ENCODE measurements at regions not wholly inside any gene's neighbourhood (a gene's known extent, or its start where the extent isn't known, plus 50 kb on each side); places are given as distances from the start of the nearest gene placed in this dataset.

DNA sequence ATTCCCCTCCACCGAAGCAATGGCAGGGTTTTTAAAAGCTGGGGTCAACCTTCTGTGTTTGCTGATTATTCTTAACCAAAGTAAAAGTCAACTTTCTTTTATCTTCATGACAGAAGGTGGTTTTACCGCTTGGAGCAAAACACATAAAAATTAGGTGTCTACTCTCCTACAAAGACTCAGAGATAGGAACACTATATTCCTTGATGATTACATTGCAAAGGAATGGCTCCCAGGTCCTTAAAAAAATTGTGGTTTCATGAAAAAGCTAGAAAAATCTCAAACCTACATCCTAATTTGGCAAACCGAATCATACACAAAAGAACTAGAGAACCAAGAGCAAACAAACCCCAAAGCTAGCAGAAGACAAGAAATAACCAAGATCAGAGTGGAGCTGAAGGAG is 760.4 kb upstream of the PCDH20 start:
- H3K9me3 ChIP-seq: no peaks in the 10 kb centered on the region
- DNase-seq (ENCODE audit: low spot score): no peak
- TF ChIP-seq CTCF (IDR thresholded peaks at IDR 0.05): no peak

DNA sequence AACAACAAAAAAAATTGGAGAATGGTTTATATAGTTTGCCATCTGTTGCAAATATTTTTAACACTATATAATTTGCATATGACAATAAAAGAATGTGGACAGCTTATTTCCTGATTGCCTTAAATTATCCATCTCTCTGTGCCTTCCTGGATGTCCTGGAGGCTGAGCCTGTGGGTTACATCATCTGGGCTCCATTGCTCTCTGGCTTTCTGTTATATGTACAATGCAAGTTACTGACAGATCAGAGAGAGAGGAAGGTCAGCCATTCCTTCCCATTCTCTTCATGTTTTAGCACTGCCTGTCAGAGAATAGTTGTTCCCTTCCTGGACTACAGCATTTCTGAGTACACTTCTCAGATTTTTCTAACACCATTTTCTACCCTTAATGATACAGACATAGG is 758.3 kb upstream of the PCDH20 start:
- DNase-seq (ENCODE audit: low spot score) (no peak), ATAC-seq (ENCODE audit: insufficient number of reproducible peaks, low FRiP score, low read depth) (no peak)
- no peaks in the 10 kb centered on the region for H3K36me3 ChIP-seq
- TF ChIP-seq CTCF (IDR thresholded peaks at IDR 0.05): no peak
- no peak overlapping the region for H3K4me3 ChIP-seq
- no peaks in the 10 kb centered on the region for H3K9me3 ChIP-seq
- H3K4me1 ChIP-seq (ENCODE audit: control insufficient read depth in 1 of 2, low read depth in 2 of 2): no peaks in the 10 kb centered on the region
- H3K27me3 ChIP-seq (replicated peaks; ENCODE audit: insufficient read depth): no peaks in the 10 kb centered on the region
- no peak overlapping the region for H3K27ac ChIP-seq

More for the DNA sequence above, 760.4 kb upstream of the PCDH20 start:
- ATAC-seq (ENCODE audit: insufficient number of reproducible peaks, low FRiP score, low read depth): no peak
- H3K27ac ChIP-seq: no peak overlapping the region
- no peaks in the 10 kb centered on the region for H3K4me1 ChIP-seq (ENCODE audit: control insufficient read depth in 1 of 2, low read depth in 2 of 2)
- H3K36me3 ChIP-seq: no peaks in the 10 kb centered on the region
- H3K27me3 ChIP-seq (replicated peaks; ENCODE audit: insufficient read depth): no peaks in the 10 kb centered on the region
- H3K4me3 ChIP-seq: no peak overlapping the region

DNA sequence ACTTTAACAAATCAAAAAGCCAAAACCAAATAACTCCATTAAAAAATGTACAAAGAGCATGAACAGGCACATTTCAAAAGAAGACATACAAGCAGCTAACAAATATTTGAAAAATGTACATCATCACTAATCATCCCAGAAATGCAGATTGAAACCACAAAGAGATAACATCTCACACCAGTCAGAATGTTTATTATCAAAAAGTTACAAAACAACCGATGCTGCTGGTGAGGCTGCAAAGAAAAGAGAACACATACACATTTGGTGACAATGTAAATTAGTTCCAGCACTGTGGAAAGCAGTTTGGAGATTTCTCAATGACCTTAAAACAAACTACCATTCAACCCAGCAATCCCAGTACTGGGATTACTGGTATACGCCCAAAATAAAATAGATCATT is 756.0 kb upstream of the PCDH20 start:
- DNase-seq (ENCODE audit: low spot score) (no peak), ATAC-seq (ENCODE audit: insufficient number of reproducible peaks, low FRiP score, low read depth) (no peak)
- Histone ChIP-seq H3K9me3 (no peaks in the 10 kb centered on the region), H3K27me3 (replicated peaks; ENCODE audit: insufficient read depth) (no peaks in the 10 kb centered on the region), H3K36me3 (no peaks in the 10 kb centered on the region), H3K27ac (no peak overlapping the region), H3K4me3 (no peak overlapping the region), H3K4me1 (ENCODE audit: control insufficient read depth in 1 of 2, low read depth in 2 of 2) (no peaks in the 10 kb centered on the region)
- TF ChIP-seq CTCF (IDR thresholded peaks at IDR 0.05): no peak

DNA sequence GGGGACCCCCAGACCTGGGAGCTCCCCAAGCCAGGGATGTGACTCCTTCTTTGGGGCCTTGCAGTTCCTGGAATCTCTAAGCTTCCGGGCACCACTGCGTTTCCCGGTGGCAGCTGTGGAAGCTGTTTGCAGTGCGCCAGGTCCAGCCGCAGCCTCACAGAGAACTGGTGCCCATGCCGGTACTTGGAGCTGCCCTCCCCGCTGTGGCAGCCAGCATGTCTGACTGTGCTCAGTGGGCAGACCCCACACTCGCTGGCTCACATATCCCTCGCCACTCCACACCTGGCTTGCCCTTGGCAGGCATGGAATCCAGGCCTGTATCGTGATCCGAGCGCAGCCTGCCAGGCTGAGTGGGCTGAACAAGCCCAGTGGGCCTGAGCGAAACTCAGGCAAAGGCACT is 753.2 kb upstream of the PCDH20 start:
- Histone ChIP-seq H3K4me1 (ENCODE audit: control insufficient read depth in 1 of 2, low read depth in 2 of 2) (no peaks in the 10 kb centered on the region), H3K4me3 (no peak overlapping the region), H3K36me3 (no peaks in the 10 kb centered on the region), H3K27ac (no peak overlapping the region), H3K27me3 (replicated peaks; ENCODE audit: insufficient read depth) (no peaks in the 10 kb centered on the region), H3K9me3 (no peaks in the 10 kb centered on the region)
- TF ChIP-seq CTCF (IDR thresholded peaks at IDR 0.05): no peak
- DNase-seq (ENCODE audit: low spot score) (no peak), ATAC-seq (ENCODE audit: insufficient number of reproducible peaks, low FRiP score, low read depth) (no peak)

GRCh38 chr13:62167650-62168172 is 752.1 kb upstream of the PCDH20 start:
- ATAC-seq (ENCODE audit: insufficient number of reproducible peaks, low FRiP score, low read depth): no peak
- H3K4me3 ChIP-seq: no peak overlapping the region
- H3K9me3 ChIP-seq: no peaks in the 10 kb centered on the region
- H3K36me3 ChIP-seq: no peaks in the 10 kb centered on the region
- no peaks in the 10 kb centered on the region for H3K4me1 ChIP-seq (ENCODE audit: control insufficient read depth in 1 of 2, low read depth in 2 of 2)
- H3K27ac ChIP-seq: no peak overlapping the region
- no peaks in the 10 kb centered on the region for H3K27me3 ChIP-seq (replicated peaks; ENCODE audit: insufficient read depth)
- no peak for TF ChIP-seq CTCF (IDR thresholded peaks at IDR 0.05)
- DNase-seq (ENCODE audit: low spot score): no peak
